ENCODE measurements at regions not wholly inside any gene's neighbourhood (a gene's known extent, or its start where the extent isn't known, plus 50 kb on each side); places are given as distances from the start of the nearest gene placed in this dataset.
A peak's percentile ranks its signal among the peaks of the same experiment; 100 is the strongest.

- no peak for DNase-seq (ENCODE audit: low read depth)
These were observed 481.1 kb downstream of the BMP2 start for GRCh38 chr20:7248281-7249201.

GRCh38 chr20:7250337-7250736, 482.9 kb downstream of the BMP2 start:
- DNase-seq (ENCODE audit: low read depth): no peak

- no peak for DNase-seq (ENCODE audit: low read depth)
These were observed 489.6 kb downstream of the BMP2 start for GRCh38 chr20:7257099-7257498.

GRCh38 chr20:7257692-7258466, 490.4 kb downstream of the BMP2 start:
- no peak for DNase-seq (ENCODE audit: low read depth)

GRCh38 chr20:7262803-7263202, 495.3 kb downstream of the BMP2 start:
- no peak for DNase-seq (ENCODE audit: low read depth)

- no peak for DNase-seq (ENCODE audit: low read depth)
These were observed 496.7 kb downstream of the BMP2 start for GRCh38 chr20:7264137-7264536.

GRCh38 chr20:7269452-7269851, 502.0 kb downstream of the BMP2 start:
- no peak for DNase-seq (ENCODE audit: low read depth)

- DNase-seq (ENCODE audit: low read depth): no peak
These were observed 505.0 kb downstream of the BMP2 start for GRCh38 chr20:7272512-7272911.

GRCh38 chr20:7274870-7275269, 507.4 kb downstream of the BMP2 start:
- DNase-seq (ENCODE audit: low read depth): no peak

- no peak for DNase-seq (ENCODE audit: low read depth)
These were observed 508.3 kb downstream of the BMP2 start for GRCh38 chr20:7275645-7276237.

- peak; percentile 82 for DNase-seq (ENCODE audit: low read depth)
These were observed 518.6 kb downstream of the BMP2 start for GRCh38 chr20:7285918-7286556.

- no peak for DNase-seq (ENCODE audit: low read depth)
These were observed 523.9 kb downstream of the BMP2 start for GRCh38 chr20:7291323-7291943.

GRCh38 chr20:7291946-7292345, 524.5 kb downstream of the BMP2 start:
- no peak for DNase-seq (ENCODE audit: low read depth)

- DNase-seq (ENCODE audit: low read depth): no peak
These were observed 527.4 kb downstream of the BMP2 start for GRCh38 chr20:7294816-7295360.

- no peak for DNase-seq (ENCODE audit: low read depth)
These were observed 534.3 kb downstream of the BMP2 start for GRCh38 chr20:7301807-7302206.

GRCh38 chr20:7302250-7302649, 534.8 kb downstream of the BMP2 start:
- DNase-seq (ENCODE audit: low read depth): no peak

GRCh38 chr20:7305976-7306375, 538.5 kb downstream of the BMP2 start:
- DNase-seq (ENCODE audit: low read depth): no peak

GRCh38 chr20:7308163-7308562, 540.7 kb downstream of the BMP2 start:
- DNase-seq (ENCODE audit: low read depth): no peak

- no peak for DNase-seq (ENCODE audit: low read depth)
These were observed 545.6 kb downstream of the BMP2 start for GRCh38 chr20:7313047-7313446.

GRCh38 chr20:7323957-7324356, 556.5 kb downstream of the BMP2 start:
- no peak for DNase-seq (ENCODE audit: low read depth)

- no peak for DNase-seq (ENCODE audit: low read depth)
These were observed 560.3 kb downstream of the BMP2 start for GRCh38 chr20:7327810-7328209.
